LNCaP clone FGC (cell line): ENCODE measurements at regions not wholly inside any gene's neighbourhood (a gene's known extent, or its start where the extent isn't known, plus 50 kb on each side); places are given as distances from the start of the nearest gene placed in this dataset.

Source experiments
- DNase-seq: peaks from one replicate; pipeline ENCODE4 v3.0.0-alpha.2; 2011; ENCODE audit warnings: low read depth
- H3K4me3 ChIP-seq: 2 replicates; pipeline ENCODE4 v1.5.1; 2011; ENCODE audit warnings: mild to moderate bottlenecking, low read depth, low read length, control low read depth
- TF ChIP-seq, protein P1 (sequence below): IDR thresholded peaks from 2 replicates; pipeline ENCODE4 v1.5.1; 2012; ENCODE audit warnings: mild to moderate bottlenecking; ENCODE audit not compliant: control insufficient read depth, insufficient read depth; ENCODE audit errors: extremely low read depth

DNA sequence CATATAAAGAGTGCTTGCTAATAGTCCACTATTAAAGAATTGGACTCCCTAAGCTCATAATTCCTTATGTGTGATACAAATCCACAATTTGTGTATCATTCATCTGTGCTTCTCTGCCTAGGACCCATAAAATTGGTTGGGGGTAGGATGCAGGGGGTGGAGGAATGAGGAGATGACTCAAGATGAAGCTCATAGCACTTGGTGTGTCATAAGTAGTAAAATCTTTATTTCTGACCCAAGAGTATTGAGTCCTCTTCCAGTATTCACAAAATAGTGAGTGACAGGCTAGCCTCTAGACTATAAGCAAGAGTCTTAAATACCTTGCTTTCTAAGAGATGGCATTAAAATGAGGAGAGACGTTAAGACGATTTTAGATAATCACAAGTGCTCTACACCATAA lies 390.9 kb upstream of the CDH19 start:
- DNase-seq, result no peak
- no peak overlapping the region for H3K4me3 ChIP-seq
- TF ChIP-seq, protein P1, sequence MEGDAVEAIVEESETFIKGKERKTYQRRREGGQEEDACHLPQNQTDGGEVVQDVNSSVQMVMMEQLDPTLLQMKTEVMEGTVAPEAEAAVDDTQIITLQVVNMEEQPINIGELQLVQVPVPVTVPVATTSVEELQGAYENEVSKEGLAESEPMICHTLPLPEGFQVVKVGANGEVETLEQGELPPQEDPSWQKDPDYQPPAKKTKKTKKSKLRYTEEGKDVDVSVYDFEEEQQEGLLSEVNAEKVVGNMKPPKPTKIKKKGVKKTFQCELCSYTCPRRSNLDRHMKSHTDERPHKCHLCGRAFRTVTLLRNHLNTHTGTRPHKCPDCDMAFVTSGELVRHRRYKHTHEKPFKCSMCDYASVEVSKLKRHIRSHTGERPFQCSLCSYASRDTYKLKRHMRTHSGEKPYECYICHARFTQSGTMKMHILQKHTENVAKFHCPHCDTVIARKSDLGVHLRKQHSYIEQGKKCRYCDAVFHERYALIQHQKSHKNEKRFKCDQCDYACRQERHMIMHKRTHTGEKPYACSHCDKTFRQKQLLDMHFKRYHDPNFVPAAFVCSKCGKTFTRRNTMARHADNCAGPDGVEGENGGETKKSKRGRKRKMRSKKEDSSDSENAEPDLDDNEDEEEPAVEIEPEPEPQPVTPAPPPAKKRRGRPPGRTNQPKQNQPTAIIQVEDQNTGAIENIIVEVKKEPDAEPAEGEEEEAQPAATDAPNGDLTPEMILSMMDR, result no peak

- DNase-seq, result peak; percentile 1
- TF ChIP-seq, protein P1, result no peak
- H3K4me3 ChIP-seq, result no peak overlapping the region
These were observed 389.6 kb upstream of the CDH19 start for GRCh38 chr18:66993492-66993891.

- TF ChIP-seq, protein P1, result peak; percentile 15; the same call in 1 of the 2 replicates
- H3K4me3 ChIP-seq, result no peak overlapping the region
- DNase-seq, result no peak
These were observed 387.0 kb upstream of the CDH19 start for GRCh38 chr18:66990909-66991308.

GRCh38 chr18:66979009-66979408 lies 375.1 kb upstream of the CDH19 start:
- TF ChIP-seq, protein P1, result no peak
- no peak for DNase-seq
- no peak overlapping the region for H3K4me3 ChIP-seq

- no peak overlapping the region for H3K4me3 ChIP-seq
- no peak for DNase-seq
- TF ChIP-seq, protein P1, result no peak
These were observed 368.8 kb upstream of the CDH19 start for GRCh38 chr18:66972681-66973080.

DNA sequence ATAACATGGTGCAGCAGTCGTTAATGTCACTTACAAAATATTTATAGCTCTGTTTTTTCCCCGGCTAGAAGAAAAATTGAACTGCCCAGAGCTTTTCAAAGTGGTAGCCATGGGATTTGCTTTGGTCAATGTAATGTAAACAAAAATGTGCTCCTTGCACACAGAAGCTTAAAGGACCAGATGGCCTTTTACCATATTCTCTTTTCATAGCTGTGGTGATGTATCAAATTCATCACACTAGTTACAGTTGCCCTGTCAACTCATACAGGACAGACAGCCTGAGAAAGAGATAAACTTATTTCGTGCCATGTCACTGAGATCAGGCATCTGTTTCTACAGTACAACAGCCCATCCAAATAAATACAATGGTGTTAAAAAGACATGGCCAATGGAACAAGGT lies 368.1 kb upstream of the CDH19 start:
- TF ChIP-seq, protein P1, result no peak
- no peak overlapping the region for H3K4me3 ChIP-seq
- no peak for DNase-seq

GRCh38 chr18:66966171-66966570 lies 362.3 kb upstream of the CDH19 start:
- DNase-seq, result no peak
- no peak overlapping the region for H3K4me3 ChIP-seq
- TF ChIP-seq, protein P1, result no peak
